ENCODE measurements at regions not wholly inside any gene's neighbourhood (a gene's known extent, or its start where the extent isn't known, plus 50 kb on each side); places are given as distances from the start of the nearest gene placed in this dataset.

- no peak overlapping the region for H3K4me3 ChIP-seq
- H3K9ac ChIP-seq = peak overlapping the region; percentile 42 to 94 (median 88); a peak in 21 of 22 replicates
- peak overlapping the region; percentile 76 to 93 (median 87) for H3K4me2 ChIP-seq
- no peaks in the 10 kb centered on the region for H3K36me3 ChIP-seq
- peaks cover 0 to 8% (median 0%) of the 10 kb centered on the region in 11 experiments; a peak in 6 of 22 replicates for H3K9me3 ChIP-seq (replicated peaks in 1 of 11)
- peak overlapping the region; percentile 42 to 100 (median 98); a peak in 21 of 22 replicates for H3K27ac ChIP-seq
- H3K27me3 ChIP-seq = no peaks in the 10 kb centered on the region; a peak in 1 of 22 replicates
- peaks cover 97 to 100% (median 99%) of the 10 kb centered on the region in 10 experiments for H3K4me1 ChIP-seq
- no peak for TF ChIP-seq Cebpa-rat (IDR thresholded peaks at IDR 0.05)
- no peaks in the 10 kb centered on the region for H4K20me1 ChIP-seq
Measured at GRCh38 chr1:109816975-109817535, 53.3 kb upstream of the EPS8L3 start.

- Histone ChIP-seq H3K9me3 (replicated peaks in 1 of 11) (peaks cover 0 to 8% (median 0%) of the 10 kb centered on the region in 11 experiments; a peak in 6 of 22 replicates), H3K27me3 (no peaks in the 10 kb centered on the region; a peak in 1 of 22 replicates), H3K9ac (peak overlapping the region; percentile 73 to 94 (median 88); a peak in 21 of 22 replicates), H4K20me1 (no peaks in the 10 kb centered on the region), H3K4me1 (peaks cover 90 to 100% (median 99%) of the 10 kb centered on the region in 10 experiments), H3K4me2 (peak overlapping the region; percentile 76 to 93 (median 87)), H3K27ac (peak overlapping the region; percentile 77 to 100 (median 98)), H3K4me3 (peak overlapping the region in 6 of 10 experiments; percentile 7 to 50 (median 34); a peak in 9 of 20 replicates), H3K36me3 (no peaks in the 10 kb centered on the region)
- TF ChIP-seq Cebpa-rat (IDR thresholded peaks at IDR 0.05) = peak; percentile 36 to 99 (median 97); a peak in 20 of 22 replicates
Measured at GRCh38 chr1:109816175-109816811, 52.6 kb upstream of the EPS8L3 start.

GRCh38 chr1:109815809-109816174 lies 52.1 kb upstream of the EPS8L3 start:
- no peaks in the 10 kb centered on the region; a peak in 1 of 22 replicates for H3K27me3 ChIP-seq
- H3K36me3 ChIP-seq = no peaks in the 10 kb centered on the region
- H3K9me3 ChIP-seq (replicated peaks in 1 of 11) = peaks cover 0 to 8% (median 0%) of the 10 kb centered on the region in 11 experiments; a peak in 6 of 22 replicates
- H3K4me2 ChIP-seq = peak overlapping the region; percentile 76 to 93 (median 87)
- no peaks in the 10 kb centered on the region for H4K20me1 ChIP-seq
- TF ChIP-seq Cebpa-rat (IDR thresholded peaks at IDR 0.05) = no peak
- peaks cover 85 to 99% (median 96%) of the 10 kb centered on the region in 10 experiments for H3K4me1 ChIP-seq
- peak overlapping the region; percentile 73 to 94 (median 88); a peak in 21 of 22 replicates for H3K9ac ChIP-seq
- peak overlapping the region; percentile 77 to 100 (median 98) for H3K27ac ChIP-seq
- peak overlapping the region in 6 of 10 experiments; percentile 7 to 50 (median 34); a peak in 10 of 20 replicates for H3K4me3 ChIP-seq

GRCh38 chr1:109814993-109815786 lies 51.5 kb upstream of the EPS8L3 start:
- Histone ChIP-seq H3K9ac (peak overlapping the region in 10 of 11 experiments; percentile 80 to 94 (median 88); a peak in 21 of 22 replicates), H3K4me2 (peak overlapping the region; percentile 76 to 93 (median 87)), H3K36me3 (no peaks in the 10 kb centered on the region), H3K9me3 (replicated peaks in 1 of 11) (peaks cover 0 to 8% (median 0%) of the 10 kb centered on the region in 11 experiments; a peak in 6 of 22 replicates), H3K4me1 (peaks cover 81 to 97% (median 90%) of the 10 kb centered on the region in 10 experiments), H4K20me1 (no peaks in the 10 kb centered on the region), H3K27me3 (no peaks in the 10 kb centered on the region; a peak in 1 of 22 replicates), H3K27ac (peak overlapping the region; percentile 77 to 100 (median 98); a peak in 21 of 22 replicates), H3K4me3 (peak overlapping the region in 5 of 10 experiments; percentile 7 to 50 (median 35); a peak in 7 of 20 replicates)
- TF ChIP-seq Cebpa-rat (IDR thresholded peaks at IDR 0.05) = peak in 4 of 11 experiments; percentile 42 to 61 (median 52); a peak in 5 of 22 replicates

- peaks cover 0 to 8% (median 0%) of the 10 kb centered on the region in 11 experiments; a peak in 6 of 22 replicates for H3K9me3 ChIP-seq (replicated peaks in 1 of 11)
Measured at GRCh38 chr1:109814223-109814622, 50.5 kb upstream of the EPS8L3 start.

More at GRCh38 chr1:109814223-109814622, 50.5 kb upstream of the EPS8L3 start:
- no peaks in the 10 kb centered on the region; a peak in 1 of 22 replicates for H3K27me3 ChIP-seq
- H3K36me3 ChIP-seq = no peaks in the 10 kb centered on the region
- no peak overlapping the region for H3K4me3 ChIP-seq
- no peaks in the 10 kb centered on the region for H4K20me1 ChIP-seq
- H3K9ac ChIP-seq = peak overlapping the region in 9 of 11 experiments; percentile 83 to 94 (median 88); a peak in 19 of 22 replicates
- peak overlapping the region; percentile 76 to 93 (median 87) for H3K4me2 ChIP-seq
- H3K27ac ChIP-seq = peak overlapping the region in 10 of 11 experiments; percentile 90 to 100 (median 98); a peak in 20 of 22 replicates
- TF ChIP-seq Cebpa-rat (IDR thresholded peaks at IDR 0.05) = no peak
- H3K4me1 ChIP-seq = peaks cover 77 to 92% (median 85%) of the 10 kb centered on the region in 10 experiments
